ENCODE measurements at regions not wholly inside any gene's neighbourhood (a gene's known extent, or its start where the extent isn't known, plus 50 kb on each side); places are given as distances from the start of the nearest gene placed in this dataset.

DNA sequence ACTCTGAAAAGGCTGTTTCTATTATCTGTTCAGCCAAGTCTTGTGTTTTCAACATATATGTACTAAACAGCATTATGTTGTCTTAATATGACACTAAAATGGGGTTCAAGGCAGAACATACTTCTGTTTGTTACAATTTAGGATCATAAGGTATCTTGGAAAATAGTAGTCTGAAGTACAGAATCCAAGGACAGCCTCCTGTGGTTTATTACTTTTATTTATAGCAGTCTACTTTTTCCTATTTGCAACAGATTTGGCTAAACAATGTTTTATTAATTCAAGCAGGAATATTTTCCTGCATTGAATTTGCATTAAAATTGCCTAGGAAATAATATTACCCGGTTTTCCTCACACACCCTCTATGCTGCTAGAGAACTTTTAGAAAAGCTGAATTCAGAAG is 67.7 kb downstream of the PLEKHG1 start:
- DNase-seq (ENCODE audit: low read depth), result no peak
- Histone ChIP-seq H3K4me3 (ENCODE audit: low read depth, low read length) (no peak overlapping the region), H3K27me3 (ENCODE audit: control insufficient read depth, insufficient read depth, low read length) (no peaks in the 10 kb centered on the region), H3K36me3 (ENCODE audit: control insufficient read depth, insufficient read depth, low read length) (no peaks in the 10 kb centered on the region)
- TF ChIP-seq, protein P1, sequence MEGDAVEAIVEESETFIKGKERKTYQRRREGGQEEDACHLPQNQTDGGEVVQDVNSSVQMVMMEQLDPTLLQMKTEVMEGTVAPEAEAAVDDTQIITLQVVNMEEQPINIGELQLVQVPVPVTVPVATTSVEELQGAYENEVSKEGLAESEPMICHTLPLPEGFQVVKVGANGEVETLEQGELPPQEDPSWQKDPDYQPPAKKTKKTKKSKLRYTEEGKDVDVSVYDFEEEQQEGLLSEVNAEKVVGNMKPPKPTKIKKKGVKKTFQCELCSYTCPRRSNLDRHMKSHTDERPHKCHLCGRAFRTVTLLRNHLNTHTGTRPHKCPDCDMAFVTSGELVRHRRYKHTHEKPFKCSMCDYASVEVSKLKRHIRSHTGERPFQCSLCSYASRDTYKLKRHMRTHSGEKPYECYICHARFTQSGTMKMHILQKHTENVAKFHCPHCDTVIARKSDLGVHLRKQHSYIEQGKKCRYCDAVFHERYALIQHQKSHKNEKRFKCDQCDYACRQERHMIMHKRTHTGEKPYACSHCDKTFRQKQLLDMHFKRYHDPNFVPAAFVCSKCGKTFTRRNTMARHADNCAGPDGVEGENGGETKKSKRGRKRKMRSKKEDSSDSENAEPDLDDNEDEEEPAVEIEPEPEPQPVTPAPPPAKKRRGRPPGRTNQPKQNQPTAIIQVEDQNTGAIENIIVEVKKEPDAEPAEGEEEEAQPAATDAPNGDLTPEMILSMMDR (IDR thresholded peaks at IDR 0.05; ENCODE audit: insufficient read depth, low read length, poor library complexity, severe bottlenecking), result no peak

DNA sequence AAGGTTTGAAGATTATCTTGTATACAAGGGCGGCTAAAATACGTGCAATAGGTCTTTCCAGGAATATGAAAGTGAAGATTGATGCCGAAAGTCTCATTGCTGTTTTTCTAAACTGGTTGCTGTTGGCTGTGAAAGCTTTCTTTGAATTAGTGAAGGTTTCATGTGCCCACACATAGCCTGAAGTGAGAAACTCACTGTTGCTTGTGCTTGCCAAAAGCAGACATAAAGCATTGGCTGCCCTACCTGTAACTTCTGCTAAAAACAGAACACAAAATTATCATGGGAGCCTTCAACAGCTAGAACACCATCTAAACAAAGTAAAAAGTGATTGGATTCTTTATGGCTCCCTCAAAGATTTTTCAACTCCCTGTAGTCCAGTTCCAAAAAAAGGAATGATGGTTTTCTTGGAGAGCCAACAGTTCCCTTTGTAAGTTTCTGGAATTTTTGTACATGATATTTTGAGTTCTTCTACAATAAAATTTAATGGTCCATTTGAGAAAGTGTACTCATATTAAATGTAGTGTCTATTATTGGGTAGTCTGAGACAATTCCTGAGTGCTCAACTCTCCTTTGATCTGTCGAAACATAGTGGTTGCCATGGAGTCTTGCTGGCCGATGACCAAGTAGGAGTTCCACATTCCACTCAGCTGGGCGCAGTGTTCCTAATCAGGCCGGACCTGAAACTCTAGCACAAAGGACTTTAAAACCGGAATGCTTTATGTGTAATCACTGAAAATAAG is 68.5 kb downstream of the PLEKHG1 start:
- TF ChIP-seq, protein P1 (IDR thresholded peaks at IDR 0.05; ENCODE audit: insufficient read depth, low read length, poor library complexity, severe bottlenecking), result peak; percentile 53
- peak; percentile 81 for DNase-seq (ENCODE audit: low read depth)
- no peaks in the 10 kb centered on the region for H3K36me3 ChIP-seq (ENCODE audit: control insufficient read depth, insufficient read depth, low read length)
- no peak overlapping the region for H3K4me3 ChIP-seq (ENCODE audit: low read depth, low read length)
- no peaks in the 10 kb centered on the region for H3K27me3 ChIP-seq (ENCODE audit: control insufficient read depth, insufficient read depth, low read length)

DNA sequence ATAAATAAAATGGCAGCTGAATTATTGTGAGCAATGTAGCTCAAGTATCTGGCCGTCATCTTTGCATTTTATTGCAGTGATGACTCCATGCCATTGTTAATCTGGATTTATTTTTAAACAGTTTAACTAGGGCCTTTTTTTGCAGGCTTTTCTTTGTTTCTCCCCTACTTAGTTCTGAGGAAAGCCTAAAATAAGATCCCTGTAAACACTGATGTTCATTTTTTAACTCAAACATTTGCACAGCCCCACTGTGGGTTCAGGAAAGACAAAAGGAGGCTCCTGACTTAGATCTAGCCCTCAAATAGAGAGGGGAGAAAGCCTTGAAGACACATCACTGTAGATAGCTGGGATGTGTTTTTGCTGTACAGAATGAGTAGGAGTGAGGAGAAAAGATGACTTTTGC is 69.2 kb downstream of the PLEKHG1 start:
- Histone ChIP-seq H3K36me3 (ENCODE audit: control insufficient read depth, insufficient read depth, low read length) (no peaks in the 10 kb centered on the region), H3K27me3 (ENCODE audit: control insufficient read depth, insufficient read depth, low read length) (no peaks in the 10 kb centered on the region), H3K4me3 (ENCODE audit: low read depth, low read length) (no peak overlapping the region)
- DNase-seq (ENCODE audit: low read depth), result no peak
- TF ChIP-seq, protein P1 (IDR thresholded peaks at IDR 0.05; ENCODE audit: insufficient read depth, low read length, poor library complexity, severe bottlenecking), result no peak

DNA sequence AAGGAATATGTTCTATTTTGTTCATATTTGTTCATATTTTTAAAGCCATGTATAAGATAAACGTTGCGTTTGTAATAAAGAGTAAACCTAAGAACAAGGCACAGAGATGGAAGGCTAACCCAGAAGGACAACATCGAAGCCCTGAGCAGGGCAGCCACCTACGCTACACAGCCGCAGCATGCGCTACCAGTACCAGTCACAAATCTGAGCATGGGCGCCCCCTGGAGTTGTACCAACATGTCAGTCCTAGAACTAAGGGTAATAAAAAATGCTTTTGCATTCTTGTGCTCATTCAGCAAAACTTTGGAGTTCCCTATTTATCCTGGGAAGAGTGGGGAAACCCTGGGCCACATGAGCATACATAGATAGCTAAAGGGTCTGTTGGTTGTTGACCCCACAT is 70.6 kb downstream of the PLEKHG1 start:
- H3K27me3 ChIP-seq (ENCODE audit: control insufficient read depth, insufficient read depth, low read length), result no peaks in the 10 kb centered on the region
- TF ChIP-seq, protein P1 (IDR thresholded peaks at IDR 0.05; ENCODE audit: insufficient read depth, low read length, poor library complexity, severe bottlenecking), result no peak
- no peaks in the 10 kb centered on the region for H3K36me3 ChIP-seq (ENCODE audit: control insufficient read depth, insufficient read depth, low read length)
- H3K4me3 ChIP-seq (ENCODE audit: low read depth, low read length), result no peak overlapping the region
- DNase-seq (ENCODE audit: low read depth), result no peak

DNA sequence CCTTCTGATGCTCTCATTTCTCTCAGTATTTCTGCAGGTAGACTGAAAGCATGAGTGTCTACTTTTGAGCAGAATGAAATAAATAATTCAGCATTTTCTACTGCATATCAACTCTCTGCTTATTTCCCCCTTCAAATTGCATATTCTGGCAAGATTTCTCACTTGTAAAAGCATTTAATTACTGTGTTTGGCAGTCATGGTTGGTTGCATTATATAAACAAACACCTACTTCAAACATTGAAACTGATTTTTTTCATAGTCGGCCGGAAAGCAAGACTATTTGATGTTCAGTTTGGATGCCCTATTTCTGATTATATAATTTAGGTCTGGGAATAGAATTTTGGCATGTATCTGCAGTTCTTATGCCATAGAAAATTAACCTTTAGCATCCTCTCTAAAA is 73.1 kb downstream of the PLEKHG1 start:
- no peaks in the 10 kb centered on the region for H3K27me3 ChIP-seq (ENCODE audit: control insufficient read depth, insufficient read depth, low read length)
- H3K36me3 ChIP-seq (ENCODE audit: control insufficient read depth, insufficient read depth, low read length), result peaks cover 2% of the 10 kb centered on the region
- no peak for DNase-seq (ENCODE audit: low read depth)
- TF ChIP-seq, protein P1 (IDR thresholded peaks at IDR 0.05; ENCODE audit: insufficient read depth, low read length, poor library complexity, severe bottlenecking), result no peak
- no peak overlapping the region for H3K4me3 ChIP-seq (ENCODE audit: low read depth, low read length)

Measured in kidney epithelial cell (primary cell).